Hepatocyte (in vitro differentiated cells): ENCODE measurements at regions not wholly inside any gene's neighbourhood (a gene's known extent, or its start where the extent isn't known, plus 50 kb on each side); places are given as distances from the start of the nearest gene placed in this dataset.
A peak's percentile ranks its signal among the peaks of the same experiment; 100 is the strongest.

Experiments
- DNase-seq: peaks from one replicate; pipeline ENCODE4 v3.0.0-alpha.2; 2016; ENCODE audit warnings: low spot score
- H2AFZ ChIP-seq: fragments of 200-600 bp; sonication (generic); 2 replicates; pipeline ENCODE4 v1.6.0; 2016; ENCODE audit warnings: antibody characterized with exemption, mild to moderate bottlenecking
- H3K27ac ChIP-seq: fragments of 200-600 bp; sonication (generic); 2 replicates; pipeline ENCODE4 v1.5.1; 2016; ENCODE audit warnings: mild to moderate bottlenecking
- H3K27me3 ChIP-seq: fragments of 200-600 bp; sonication (generic); 2 replicates; pipeline ENCODE4 v1.6.1; 2016
- H3K36me3 ChIP-seq: fragments of 200-600 bp; sonication (generic); replicated peaks from 2 replicates; pipeline ENCODE4 v1.5.1; 2016; ENCODE audit warnings: low read depth; ENCODE audit not compliant: insufficient read depth
- H3K4me1 ChIP-seq: fragments of 200-600 bp; sonication (generic); 2 replicates; pipeline ENCODE4 v1.5.1; 2016; ENCODE audit warnings: mild to moderate bottlenecking, moderate library complexity; ENCODE audit not compliant: insufficient read depth
- H3K4me2 ChIP-seq: fragments of 200-600 bp; sonication (generic); 2 replicates; pipeline ENCODE4 v1.6.0; 2016
- H3K4me3 ChIP-seq: fragments of 200-600 bp; sonication (generic); 2 replicates; pipeline ENCODE4 v1.5.1; 2016; ENCODE audit warnings: mild to moderate bottlenecking
- H3K79me2 ChIP-seq: fragments of 200-600 bp; sonication (generic); 2 replicates; pipeline ENCODE4 v1.6.0; 2017; ENCODE audit warnings: mild to moderate bottlenecking
- H3K9me2 ChIP-seq: fragments of 200-600 bp; sonication (generic); replicated peaks from 2 replicates; pipeline ENCODE4 v1.6.0; 2017; ENCODE audit warnings: mild to moderate bottlenecking; ENCODE audit not compliant: insufficient read depth
- H3K9me3 ChIP-seq: fragments of 200-600 bp; sonication (generic); 2 replicates; pipeline ENCODE4 v1.5.1; 2016; ENCODE audit warnings: low read depth, mild to moderate bottlenecking
- H4K20me1 ChIP-seq: fragments of 200-600 bp; sonication (generic); 2 replicates; pipeline ENCODE4 v1.6.0; 2016; ENCODE audit warnings: mild to moderate bottlenecking; ENCODE audit not compliant: insufficient read depth, poor library complexity, severe bottlenecking
- CTCF ChIP-seq: fragments of 200-600 bp; sonication (generic); IDR thresholded peaks from 2 replicates; pipeline ENCODE4 v1.5.1; 2016; ENCODE audit warnings: antibody characterized with exemption, mild to moderate bottlenecking; ENCODE audit not compliant: poor library complexity
- EZH2 ChIP-seq: fragments of 200-600 bp; sonication (generic); IDR thresholded peaks from 2 replicates; pipeline ENCODE4 v1.6.1; 2016; ENCODE audit warnings: antibody characterized with exemption, mild to moderate bottlenecking, borderline replicate concordance
- EZH2phosphoT487 ChIP-seq: fragments of 200-600 bp; sonication (generic); IDR thresholded peaks from one replicate; pipeline ENCODE4 v1.6.1; 2018; ENCODE audit warnings: antibody characterized with exemption, mild to moderate bottlenecking, low read depth, moderate library complexity; ENCODE audit not compliant: unreplicated experiment, severe bottlenecking
- WGBS: methylation state at CpG from one replicate; pipeline ENCODE4 v1.1.6; 2016; ENCODE audit warnings: low lambda C conversion rate; ENCODE audit errors: missing lambda C conversion rate; 5-methylcytosine and 5-hydroxymethylcytosine counted together

- Histone ChIP-seq H2AFZ (no peak overlapping the region), H3K4me3 (no peak overlapping the region), H3K4me1 (no peaks in the 10 kb centered on the region), H3K4me2 (no peak overlapping the region), H4K20me1 (no peaks in the 10 kb centered on the region), H3K79me2 (no peaks in the 10 kb centered on the region), H3K9me2 (no peaks in the 10 kb centered on the region), H3K9me3 (no peaks in the 10 kb centered on the region), H3K36me3 (no peaks in the 10 kb centered on the region), H3K27ac (no peak overlapping the region), H3K27me3 (no peaks in the 10 kb centered on the region)
- 82% methylated on average over 7 of the region's 7 CpGs for WGBS
- no peak for DNase-seq
- no peak for TF ChIP-seq EZH2
- no peak for TF ChIP-seq EZH2phosphoT487
- no peak for TF ChIP-seq CTCF
These were observed 130.5 kb downstream of the MED15 start for GRCh38 chr22:20637750-20638506.

- H4K20me1 ChIP-seq, result no peaks in the 10 kb centered on the region
- no peaks in the 10 kb centered on the region for H3K79me2 ChIP-seq
- no peak for TF ChIP-seq CTCF
- TF ChIP-seq EZH2, result no peak
- TF ChIP-seq EZH2phosphoT487, result no peak
These were observed 131.1 kb downstream of the MED15 start for GRCh38 chr22:20638507-20638870.

GRCh38 chr22:20639343-20639742, 131.9 kb downstream of the MED15 start:
- H3K4me1 ChIP-seq, result no peaks in the 10 kb centered on the region
- no peaks in the 10 kb centered on the region for H4K20me1 ChIP-seq
- no peak overlapping the region for H2AFZ ChIP-seq
- WGBS, result 84% methylated on average over 4 of the region's 4 CpGs
- no peak overlapping the region for H3K27ac ChIP-seq
- no peaks in the 10 kb centered on the region for H3K36me3 ChIP-seq
- no peak for DNase-seq
- no peaks in the 10 kb centered on the region for H3K9me2 ChIP-seq
- H3K4me2 ChIP-seq, result no peak overlapping the region
- no peaks in the 10 kb centered on the region for H3K9me3 ChIP-seq
- H3K27me3 ChIP-seq, result no peaks in the 10 kb centered on the region
- no peak for TF ChIP-seq EZH2
- no peak for TF ChIP-seq CTCF
- TF ChIP-seq EZH2phosphoT487, result no peak
- no peaks in the 10 kb centered on the region for H3K79me2 ChIP-seq
- no peak overlapping the region for H3K4me3 ChIP-seq

More at GRCh38 chr22:20638507-20638870, 131.1 kb downstream of the MED15 start:
- H3K9me2 ChIP-seq, result no peaks in the 10 kb centered on the region
- WGBS, result 25% methylated on average over 1 of the region's 1 CpG
- no peaks in the 10 kb centered on the region for H3K9me3 ChIP-seq
- peak; percentile 38 for DNase-seq
- H2AFZ ChIP-seq, result no peak overlapping the region
- no peak overlapping the region for H3K27ac ChIP-seq
- H3K27me3 ChIP-seq, result no peaks in the 10 kb centered on the region
- H3K4me1 ChIP-seq, result no peaks in the 10 kb centered on the region
- H3K36me3 ChIP-seq, result no peaks in the 10 kb centered on the region
- no peak overlapping the region for H3K4me3 ChIP-seq
- H3K4me2 ChIP-seq, result no peak overlapping the region
